ENCODE measurements at regions not wholly inside any gene's neighbourhood (a gene's known extent, or its start where the extent isn't known, plus 50 kb on each side); places are given as distances from the start of the nearest gene placed in this dataset.

DNA sequence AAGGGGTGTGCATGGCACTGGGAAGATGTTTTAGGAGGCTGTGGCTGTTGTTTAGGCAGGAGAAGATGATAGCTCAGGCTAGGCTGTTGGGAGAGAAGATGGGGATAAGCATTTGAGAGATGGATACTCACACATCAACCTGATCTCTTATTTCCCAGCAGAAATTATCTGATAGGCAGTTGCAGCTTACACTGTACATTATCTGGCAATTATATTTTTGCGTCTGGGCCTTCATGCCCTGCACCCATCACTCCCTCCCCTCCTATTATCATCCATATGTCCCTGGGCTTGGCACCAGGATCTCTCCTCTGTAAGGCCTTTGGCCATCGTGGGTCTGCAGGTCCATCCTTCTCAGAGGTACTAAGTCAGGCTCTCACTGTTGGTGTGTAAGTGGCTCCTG is 401.0 kb upstream of the EEF2KMT start:
- no peak for DNase-seq

DNA sequence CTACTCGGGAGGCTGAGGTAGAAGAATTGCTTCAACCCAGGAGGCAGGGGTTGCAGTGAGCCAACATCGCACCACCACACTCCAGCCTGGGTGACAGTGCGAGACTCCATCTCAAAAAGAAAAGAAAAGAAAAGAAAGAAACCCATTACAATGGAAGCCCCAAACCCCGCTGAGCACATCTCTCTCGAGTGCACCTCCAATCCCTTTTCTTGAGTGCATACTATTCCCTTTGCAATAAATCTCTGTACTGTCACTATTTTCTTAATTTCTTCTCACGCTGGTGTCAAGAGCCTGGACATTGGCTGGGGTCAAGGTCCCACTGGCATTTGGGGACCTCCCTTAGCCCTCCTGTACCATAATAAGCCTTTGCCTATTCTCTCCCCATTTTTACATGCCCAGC is 398.4 kb upstream of the EEF2KMT start:
- DNase-seq: no peak

GRCh38 chr16:5490499-5490898 is 392.9 kb upstream of the EEF2KMT start:
- DNase-seq: no peak

DNA sequence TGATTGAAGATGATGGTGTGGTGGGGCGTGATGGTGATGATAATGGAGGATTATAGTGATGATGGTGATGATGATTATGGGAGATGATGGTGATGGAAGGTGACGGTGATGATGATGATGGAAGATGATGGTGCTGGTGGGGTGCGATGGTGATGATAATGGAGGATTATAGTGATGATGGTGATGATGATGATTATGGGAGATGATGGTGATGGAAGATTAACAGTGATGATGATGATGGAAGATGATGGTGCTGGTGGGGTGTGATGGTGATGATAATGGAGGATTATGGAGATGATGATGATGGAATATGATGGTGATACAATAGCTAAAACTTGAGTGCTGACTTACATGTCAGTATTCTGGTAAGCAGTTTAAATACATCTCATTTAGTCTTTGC is 391.0 kb upstream of the EEF2KMT start:
- no peak for DNase-seq

DNA sequence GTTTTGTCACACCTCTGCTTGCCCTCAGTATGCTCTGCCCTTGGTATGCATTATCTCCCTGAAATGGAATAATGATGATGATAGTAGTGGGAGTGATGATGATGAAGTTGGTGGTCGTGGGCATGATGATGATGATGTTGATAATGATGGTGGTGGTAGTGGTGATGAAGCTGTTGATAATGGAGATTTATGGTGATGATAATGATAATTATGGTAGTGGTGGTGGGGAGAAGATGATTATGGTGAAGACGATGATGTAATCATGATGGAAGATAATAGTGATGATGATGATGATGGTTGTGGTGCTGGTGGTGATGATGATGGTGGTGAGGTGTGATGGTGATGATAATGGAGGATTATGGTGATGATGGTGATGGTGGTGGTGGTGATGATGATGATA is 390.1 kb upstream of the EEF2KMT start:
- DNase-seq: no peak

- no peak for DNase-seq
Measured at GRCh38 chr16:5482256-5482655, 384.7 kb upstream of the EEF2KMT start.

- no peak for DNase-seq
Measured at GRCh38 chr16:5480431-5481195, 383.0 kb upstream of the EEF2KMT start.

GRCh38 chr16:5479926-5480325 is 382.3 kb upstream of the EEF2KMT start:
- DNase-seq: no peak

GRCh38 chr16:5478036-5478435 is 380.4 kb upstream of the EEF2KMT start:
- no peak for DNase-seq

- no peak for DNase-seq
Measured at GRCh38 chr16:5477251-5477650, 379.7 kb upstream of the EEF2KMT start.

DNA sequence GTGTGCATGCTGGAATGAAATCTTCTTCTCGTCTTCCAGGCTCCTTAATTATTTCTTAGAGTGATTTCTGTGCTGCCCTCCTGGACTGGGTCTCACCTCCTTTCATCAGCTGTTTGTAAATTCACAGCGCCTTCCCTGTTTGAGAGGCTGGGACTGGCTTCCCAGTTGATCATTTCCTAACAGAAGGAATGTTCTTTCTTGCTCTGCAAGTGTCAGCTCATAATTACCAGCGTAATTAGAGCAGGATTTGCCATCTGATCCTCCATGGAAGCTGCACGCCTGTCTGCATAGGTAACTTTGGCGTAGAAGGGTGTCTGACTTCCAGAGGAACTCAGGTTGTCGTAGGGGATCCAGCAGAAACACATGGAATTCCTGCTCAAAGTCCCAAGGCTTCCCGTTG is 375.0 kb upstream of the EEF2KMT start:
- no peak for DNase-seq

- no peak for DNase-seq
Measured at GRCh38 chr16:5468488-5468887, 370.9 kb upstream of the EEF2KMT start.

GRCh38 chr16:5467552-5467951 is 370.0 kb upstream of the EEF2KMT start:
- DNase-seq: no peak

- DNase-seq: no peak
Measured at GRCh38 chr16:5466551-5466950, 369.0 kb upstream of the EEF2KMT start.

GRCh38 chr16:5465714-5466113 is 368.1 kb upstream of the EEF2KMT start:
- no peak for DNase-seq

DNA sequence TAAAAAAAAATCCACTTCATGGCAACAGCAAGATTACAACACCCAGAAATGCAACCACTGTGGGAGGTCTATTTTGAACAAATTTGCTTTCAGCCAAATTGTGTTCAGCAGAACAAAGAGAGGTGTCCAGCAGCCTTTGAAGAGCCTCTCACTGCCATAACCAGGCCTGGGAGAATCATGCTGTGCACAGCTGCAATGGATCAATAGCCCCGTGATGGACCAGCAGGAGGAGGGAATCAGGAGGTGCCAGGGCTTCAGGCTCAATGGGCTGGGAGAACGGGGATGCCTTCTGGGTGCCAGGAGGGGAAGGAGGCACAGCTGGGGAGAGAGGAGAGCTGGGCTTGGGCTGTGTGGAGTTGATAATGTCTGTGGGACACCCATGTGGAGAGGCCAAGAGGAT is 366.2 kb upstream of the EEF2KMT start:
- DNase-seq: no peak

DNA sequence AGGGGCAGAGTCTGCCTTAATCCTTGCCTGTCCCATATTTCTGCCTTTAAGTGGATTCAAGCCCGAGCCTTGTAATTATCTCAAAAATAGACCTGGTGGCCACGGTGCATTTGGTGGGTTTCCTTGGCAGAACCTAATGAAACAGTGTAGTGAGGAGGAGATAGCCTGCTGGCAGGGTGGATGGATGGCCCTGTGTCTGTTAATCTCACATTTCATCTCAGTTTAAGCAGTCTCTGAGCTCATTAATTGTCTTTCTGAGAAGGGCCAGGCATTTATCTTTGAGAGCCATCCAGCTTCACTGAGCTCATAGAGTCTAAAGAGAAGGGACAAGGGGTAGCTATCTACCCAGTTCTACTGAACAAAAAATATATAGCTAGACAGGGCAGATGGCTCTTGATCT is 364.0 kb upstream of the EEF2KMT start:
- DNase-seq: no peak

DNA sequence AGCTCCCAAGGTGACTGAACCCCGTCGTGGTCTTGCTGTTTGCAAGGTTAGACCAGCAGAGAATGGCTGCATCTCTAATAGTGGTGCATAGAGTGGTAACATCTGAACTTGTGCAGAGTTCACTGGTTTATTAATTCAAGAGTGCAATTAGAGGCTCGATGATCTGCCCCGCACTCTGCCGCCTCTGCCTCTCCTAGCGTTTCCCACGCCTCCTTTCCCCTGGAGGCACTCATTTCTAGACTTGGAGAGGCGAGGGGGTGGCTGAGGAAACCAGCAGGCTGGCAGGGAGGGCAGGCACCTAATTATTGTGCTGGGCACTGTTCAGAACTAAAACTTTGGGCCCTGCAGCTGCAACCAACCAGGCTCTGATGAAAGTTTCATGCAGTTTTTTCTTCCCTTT is 363.5 kb upstream of the EEF2KMT start:
- DNase-seq: no peak

GRCh38 chr16:5460701-5461100 is 363.1 kb upstream of the EEF2KMT start:
- DNase-seq: no peak

DNA sequence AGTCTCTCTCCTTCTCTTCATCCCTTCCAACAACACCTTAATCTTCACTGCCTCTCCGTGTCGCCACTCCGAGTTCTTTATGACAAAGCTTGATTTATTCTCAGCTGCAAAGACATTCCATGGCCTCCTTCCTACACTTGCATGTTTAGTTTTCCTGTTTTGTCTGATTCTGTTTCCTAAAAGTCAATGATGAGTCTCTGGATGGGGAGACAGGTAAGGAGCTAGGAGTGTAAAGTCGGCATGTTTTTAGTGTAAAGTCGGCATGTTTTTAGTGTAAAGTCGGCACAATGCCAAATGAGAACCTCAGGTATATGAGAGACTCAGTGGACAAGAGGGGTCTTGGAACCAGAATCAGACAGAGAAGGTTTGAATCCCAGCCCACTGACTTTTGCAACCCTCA is 362.3 kb upstream of the EEF2KMT start:
- DNase-seq: no peak

DNA sequence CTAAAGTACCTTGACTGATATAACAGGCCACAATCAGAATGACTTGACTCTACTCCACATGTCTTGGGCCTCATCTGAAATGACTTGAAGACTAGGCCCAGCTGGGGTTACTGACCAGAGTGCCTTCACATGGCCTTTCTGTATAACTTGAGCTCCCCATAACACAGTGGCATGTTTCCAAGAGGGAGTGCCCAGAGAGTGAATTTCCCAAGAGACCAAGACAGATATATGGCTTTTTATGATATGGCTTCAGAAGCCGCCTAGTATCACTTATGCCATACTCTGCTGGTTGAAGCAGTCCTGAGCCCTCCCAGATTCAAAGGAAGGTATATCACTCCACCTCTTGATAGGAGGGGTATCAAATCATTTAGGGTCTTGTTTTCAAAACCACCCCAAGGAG is 357.5 kb upstream of the EEF2KMT start:
- no peak for DNase-seq

DNA sequence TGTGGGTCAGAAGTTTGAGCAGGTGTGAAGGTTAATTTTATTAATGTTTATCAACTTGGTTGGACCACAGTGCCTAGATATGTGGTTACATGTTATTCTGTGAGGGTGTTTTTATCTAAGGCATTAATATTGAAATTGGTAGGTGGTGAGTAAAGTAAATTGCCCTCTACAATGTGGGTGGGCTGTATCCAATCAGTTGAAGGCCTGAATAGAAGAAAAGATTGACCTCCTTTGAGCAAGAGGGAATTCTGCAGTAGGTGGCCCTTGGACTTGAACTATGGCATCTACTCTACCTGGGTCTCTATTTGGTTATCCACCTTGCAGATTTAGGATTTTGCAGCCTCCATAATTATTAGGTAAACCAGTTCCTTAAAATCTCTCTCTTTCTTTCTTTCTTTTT is 356.8 kb upstream of the EEF2KMT start:
- DNase-seq: no peak

DNA sequence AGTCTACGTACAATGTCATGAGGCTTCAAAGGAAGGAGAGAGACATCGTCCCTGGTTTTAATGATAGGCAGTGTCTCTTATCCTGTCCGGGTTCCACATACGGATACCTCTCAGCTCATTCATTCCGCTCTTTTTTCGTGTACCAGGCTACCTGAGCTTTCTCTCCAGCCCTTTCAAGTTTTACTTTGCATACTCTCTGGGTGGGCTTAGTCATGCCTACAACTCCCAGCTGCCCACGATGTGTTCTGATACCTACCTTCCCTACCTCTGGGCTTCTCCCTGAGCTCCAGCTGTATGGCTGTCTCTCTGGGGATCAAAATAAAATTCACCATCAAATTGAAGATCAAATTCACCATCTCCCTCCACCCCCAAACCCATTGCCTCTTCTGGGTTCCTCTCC is 354.0 kb upstream of the EEF2KMT start:
- DNase-seq: no peak

- DNase-seq: no peak
Measured at GRCh38 chr16:5450409-5451104, 353.0 kb upstream of the EEF2KMT start.

- DNase-seq: no peak
Measured at GRCh38 chr16:5449901-5450300, 352.3 kb upstream of the EEF2KMT start.

All from central memory CD4-positive, alpha-beta T cell (primary cell).